HUDEP-2 (cell line): ENCODE measurements at regions not wholly inside any gene's neighbourhood (a gene's known extent, or its start where the extent isn't known, plus 50 kb on each side); places are given as distances from the start of the nearest gene placed in this dataset.
A peak's percentile ranks its signal among the peaks of the same experiment; 100 is the strongest.
"Not testable (repeated sequence)": the region's sequence is repeated elsewhere in the genome, so short reads cannot be mapped to it uniquely, and the experiment has no call there.

Source experiments
- DNase-seq, 76 experiments: peaks; one replicate each; lab custom pipeline; 2025; ENCODE audit not compliant: unreplicated experiment in 76 of 76; lab: John Stamatoyannopoulos, UW

DNA sequence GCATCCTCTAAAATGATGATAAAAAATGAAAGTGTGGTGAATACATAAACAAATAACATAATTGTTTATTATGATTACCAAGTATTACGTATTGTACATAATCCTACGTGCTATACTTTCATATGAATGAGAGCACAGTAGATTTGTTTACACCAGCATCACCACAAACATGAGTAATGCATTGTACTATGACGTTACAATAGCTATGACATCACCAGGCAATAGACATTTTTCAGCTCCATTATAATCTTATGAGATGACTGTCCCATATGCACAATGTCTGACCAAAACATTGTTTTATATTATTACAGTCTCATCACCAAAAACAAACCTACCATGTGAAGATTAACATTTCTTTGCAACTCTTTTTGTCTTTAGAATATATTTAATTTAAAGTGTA lies 225.7 kb upstream of the TENT5A start:
- no peak for DNase-seq

GRCh38 chr6:81977486-81977885 lies 225.0 kb upstream of the TENT5A start:
- DNase-seq = no peak

GRCh38 chr6:81969814-81970213 lies 217.3 kb upstream of the TENT5A start:
- DNase-seq = no peak

- DNase-seq = no peak
Observed at GRCh38 chr6:81969011-81969410, 216.5 kb upstream of the TENT5A start.

DNA sequence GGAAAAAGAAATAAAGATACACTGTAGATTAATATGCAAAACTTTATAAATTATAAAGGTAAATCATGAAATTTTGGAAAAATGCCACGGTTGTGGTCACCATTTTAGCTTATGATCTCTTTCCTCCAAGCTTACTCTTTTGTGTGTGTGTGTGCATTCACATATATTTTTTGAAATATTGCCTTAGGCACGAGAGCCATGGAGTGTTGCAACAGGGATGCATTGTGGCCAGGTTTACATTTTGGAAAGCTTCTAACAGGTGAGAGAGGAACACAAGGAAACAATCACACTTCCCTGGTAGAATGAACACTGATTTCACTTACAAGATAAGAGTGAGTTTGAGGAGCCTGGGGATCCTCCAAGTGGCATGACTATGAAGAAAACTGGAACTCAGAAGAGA lies 214.5 kb upstream of the TENT5A start:
- no peak for DNase-seq

GRCh38 chr6:81962198-81962597 lies 209.7 kb upstream of the TENT5A start:
- no peak for DNase-seq

- DNase-seq = no peak
Observed at GRCh38 chr6:81950877-81951276, 198.4 kb upstream of the TENT5A start.

GRCh38 chr6:81948861-81949260 lies 196.4 kb upstream of the TENT5A start:
- DNase-seq = no peak

- DNase-seq = not testable (repeated sequence)
Observed at GRCh38 chr6:81948196-81948595, 195.7 kb upstream of the TENT5A start.

DNA sequence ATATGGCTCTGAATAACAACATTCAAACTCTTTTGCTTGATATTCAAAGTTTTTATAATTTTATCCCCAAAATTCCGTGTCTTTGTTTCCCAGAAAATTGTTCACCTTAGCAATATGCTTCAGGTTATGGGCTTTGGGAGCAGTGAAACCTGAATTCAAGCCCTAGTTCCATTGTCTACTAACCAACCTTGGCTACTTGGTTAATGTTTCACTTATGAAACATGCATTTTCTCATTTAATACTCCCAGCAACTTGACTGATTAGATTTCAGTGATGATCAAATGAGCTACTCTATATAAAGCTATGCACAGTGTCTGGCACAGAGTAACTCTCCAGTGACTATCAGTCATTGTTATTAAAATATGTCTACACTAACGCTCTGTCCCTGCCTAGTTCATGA lies 192.2 kb upstream of the TENT5A start:
- DNase-seq = no peak

DNA sequence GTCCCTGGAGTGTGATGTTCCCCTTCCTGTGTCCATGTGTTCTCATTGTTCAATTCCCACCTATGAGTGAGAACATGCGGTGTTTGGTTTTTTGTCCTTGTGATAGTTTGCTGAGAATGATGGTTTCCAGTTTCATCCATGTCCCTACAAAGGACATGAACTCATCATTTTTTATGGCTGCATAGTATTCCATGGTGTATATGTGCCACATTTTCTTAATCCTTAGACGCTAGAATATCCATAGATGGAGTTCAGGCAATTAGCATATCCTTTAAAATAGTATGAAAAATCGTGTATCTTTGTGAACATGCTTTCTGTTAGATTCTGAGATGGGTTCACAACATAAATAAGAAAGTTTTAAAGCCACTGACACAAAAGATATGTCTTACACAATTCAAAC lies 190.4 kb upstream of the TENT5A start:
- DNase-seq = not testable (repeated sequence)

GRCh38 chr6:81942067-81942370 lies 189.5 kb upstream of the TENT5A start:
- DNase-seq = no peak

DNA sequence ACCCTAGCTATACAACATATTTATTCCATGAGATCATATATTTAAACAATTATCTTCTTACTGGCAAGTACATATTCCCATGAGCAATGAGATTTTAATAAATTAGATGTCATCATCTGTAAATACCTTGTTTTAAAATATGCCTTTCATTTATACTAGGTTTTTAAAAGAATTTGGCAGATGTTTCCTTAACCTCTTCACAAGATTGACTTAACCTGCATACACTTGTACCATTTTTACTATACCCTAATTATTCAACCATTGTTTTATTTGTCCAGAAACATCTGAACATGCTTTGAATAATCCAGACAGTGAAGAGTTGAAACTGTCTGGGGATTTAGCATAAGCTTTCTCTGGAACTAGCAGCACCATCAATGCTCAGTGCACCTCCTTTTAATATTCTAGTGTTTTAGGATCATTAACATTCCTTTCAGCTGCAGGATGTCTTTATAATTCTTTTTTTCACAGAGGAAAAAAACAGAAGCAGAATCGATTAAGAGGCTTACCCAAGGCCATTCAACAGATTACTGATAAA lies 188.0 kb upstream of the TENT5A start:
- no peak for DNase-seq

DNA sequence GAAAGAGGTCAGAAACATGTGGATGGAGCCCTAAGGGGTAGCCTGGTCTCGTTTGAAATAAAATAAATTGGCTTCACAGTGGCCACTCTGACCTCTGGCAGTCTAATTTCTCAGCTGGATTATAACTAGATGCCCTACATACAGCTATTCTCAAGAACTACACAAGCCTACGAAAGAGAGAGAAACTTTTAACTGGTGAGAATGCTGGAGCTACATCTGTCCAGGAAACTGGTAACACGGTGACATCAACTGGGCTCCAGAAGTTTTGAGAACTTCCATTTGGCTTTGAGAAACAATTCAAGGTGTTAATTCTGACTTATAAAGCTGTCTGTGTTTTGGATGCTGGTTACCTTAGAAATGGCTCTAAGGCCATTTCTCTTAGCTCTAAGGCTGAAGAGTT lies 187.3 kb upstream of the TENT5A start:
- DNase-seq = no peak

DNA sequence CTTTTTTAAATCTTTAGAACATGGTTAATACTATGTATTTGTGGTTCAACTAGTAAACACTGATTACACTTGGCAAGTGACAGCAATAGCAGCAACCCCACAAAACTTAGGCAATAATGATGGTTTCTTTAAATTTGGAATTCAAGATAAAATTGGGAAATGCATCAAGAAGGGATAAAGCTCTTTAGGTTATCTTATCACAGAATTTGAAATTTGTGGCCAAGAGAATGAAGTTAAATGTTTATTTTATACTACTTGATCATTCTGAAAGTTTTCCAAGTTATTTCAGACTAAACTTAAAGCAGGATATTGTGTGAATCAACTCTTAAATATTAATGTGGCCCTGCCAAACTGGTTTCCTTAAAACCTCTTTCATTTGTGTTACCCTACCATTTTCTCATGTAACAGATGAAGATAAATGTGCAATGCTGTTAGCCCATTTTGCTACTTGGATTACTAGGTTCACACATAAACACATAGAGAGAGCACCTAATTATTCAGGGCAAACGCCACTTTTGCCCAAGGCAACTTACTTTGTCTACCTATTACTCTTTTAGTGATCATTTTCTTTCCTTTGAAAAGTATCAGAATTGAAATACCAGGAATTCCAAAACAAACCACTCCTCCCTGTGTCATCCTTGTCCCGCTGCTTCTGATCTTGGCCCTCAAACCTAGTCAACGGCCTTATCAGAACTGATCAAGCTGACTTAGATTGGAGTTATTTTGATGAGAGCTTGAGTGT lies 186.7 kb upstream of the TENT5A start:
- no peak for DNase-seq

DNA sequence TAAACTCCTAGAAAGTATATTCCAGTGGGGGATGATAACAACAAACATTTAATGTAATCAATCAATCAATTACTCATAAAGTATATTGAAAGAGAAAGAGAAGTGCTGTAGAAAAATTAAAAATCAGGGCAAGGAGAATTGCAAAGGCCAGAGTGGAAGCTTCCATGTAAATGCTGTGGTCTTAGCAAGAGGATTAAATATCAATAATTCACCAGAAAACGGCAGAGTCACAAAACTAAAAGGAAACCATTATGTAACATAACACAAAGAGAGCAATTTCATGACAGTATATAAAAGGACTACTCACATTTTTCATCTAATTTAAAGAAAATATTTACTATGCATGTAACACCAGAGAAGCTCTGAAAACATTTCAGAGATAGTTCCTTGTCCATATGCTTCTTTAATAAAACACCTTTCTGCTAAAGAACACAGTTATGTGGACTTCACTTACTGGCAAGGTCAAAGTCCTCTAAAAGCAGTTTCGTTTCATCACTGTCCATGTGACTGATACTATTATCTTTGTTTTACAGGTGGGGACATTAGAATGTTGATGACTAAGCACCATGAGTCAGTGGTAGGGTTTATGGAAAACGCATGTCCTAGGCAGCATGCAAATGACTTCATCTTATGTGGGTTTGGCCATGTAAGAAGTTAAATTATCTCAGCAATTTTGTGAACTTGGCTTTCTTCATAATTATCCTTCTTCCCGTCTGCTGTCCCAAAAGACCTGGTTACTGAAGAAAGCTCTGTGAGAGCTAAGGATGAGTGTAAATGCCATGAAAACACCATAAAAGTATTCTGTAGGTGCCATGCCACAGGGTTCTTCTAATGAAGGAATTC lies 185.8 kb upstream of the TENT5A start:
- peak in 52 of 76 experiments; percentile 2 to 93 (median 71) for DNase-seq

DNA sequence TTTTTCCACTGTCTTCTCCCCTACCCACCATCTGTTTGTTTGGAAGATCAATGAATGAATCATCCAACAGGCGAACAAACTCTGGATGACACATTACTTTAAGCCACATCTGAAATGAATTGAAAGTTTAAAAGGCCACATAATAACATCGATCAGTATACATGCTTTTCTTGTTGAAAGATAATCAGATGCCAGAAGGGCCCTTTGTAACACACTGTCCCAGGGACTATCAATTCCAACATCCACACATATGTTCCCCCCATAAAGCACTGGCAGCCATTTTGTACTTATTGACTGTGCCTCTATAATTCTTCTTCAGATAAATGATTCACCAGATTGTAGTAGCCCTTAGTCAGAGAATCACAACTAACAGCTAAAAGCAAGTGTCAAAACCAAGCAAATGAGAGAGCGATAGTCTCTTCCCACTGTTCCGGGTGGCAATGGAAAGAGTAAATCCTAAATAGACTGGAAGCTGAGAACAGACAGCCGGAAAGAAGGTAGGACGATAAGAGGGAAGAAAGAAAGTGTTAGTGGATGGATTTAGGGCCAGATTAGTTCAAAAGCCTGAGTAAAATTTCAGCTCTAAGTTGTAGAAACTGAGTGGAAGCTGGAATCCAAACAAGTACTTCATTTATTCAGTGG lies 184.9 kb upstream of the TENT5A start:
- peak in 1 of 76 experiments; percentile 19 for DNase-seq

DNA sequence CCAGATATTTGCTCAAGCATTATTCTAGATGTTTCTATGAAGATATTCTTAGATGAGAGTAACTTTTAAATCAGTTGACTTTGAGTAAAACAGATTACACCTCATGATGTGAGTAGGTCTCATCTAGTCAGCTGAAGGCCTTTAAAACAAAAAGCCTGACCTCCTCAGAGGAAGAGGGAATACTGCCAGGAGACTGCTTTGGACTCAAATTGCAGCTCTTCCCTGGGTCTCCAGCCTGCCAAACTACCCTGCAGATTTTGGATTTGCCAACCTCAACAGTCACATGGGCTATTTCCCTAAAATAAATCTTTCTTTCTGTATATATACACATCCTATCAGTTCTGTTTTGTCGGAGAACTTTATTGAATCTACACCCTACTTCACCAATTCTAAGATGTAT lies 182.5 kb upstream of the TENT5A start:
- no peak for DNase-seq

GRCh38 chr6:81933608-81934051 lies 181.1 kb upstream of the TENT5A start:
- DNase-seq = no peak

GRCh38 chr6:81933089-81933488 lies 180.6 kb upstream of the TENT5A start:
- no peak for DNase-seq

DNA sequence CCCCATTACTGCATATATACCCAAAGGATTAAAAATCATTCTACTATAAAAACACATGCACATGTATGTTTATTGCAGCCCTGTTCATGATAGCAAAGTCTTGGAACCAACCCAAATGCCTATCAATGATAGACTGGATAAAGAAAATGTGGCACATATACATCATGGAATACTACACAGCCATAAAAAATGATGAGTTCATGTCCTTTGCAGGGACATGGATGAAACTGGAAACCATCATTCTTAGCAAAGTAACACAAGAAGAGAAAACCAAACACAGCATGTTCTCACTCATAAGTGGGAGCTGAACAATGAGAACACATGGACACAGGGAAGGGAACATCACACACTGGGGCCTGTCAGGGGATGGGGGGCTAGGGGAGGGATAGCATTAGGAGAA lies 180.0 kb upstream of the TENT5A start:
- not testable (repeated sequence) for DNase-seq
